Fibroblast of lung (primary cell): ENCODE measurements at regions not wholly inside any gene's neighbourhood (a gene's known extent, or its start where the extent isn't known, plus 50 kb on each side); places are given as distances from the start of the nearest gene placed in this dataset.
"Not testable (repeated sequence)": the region's sequence is repeated elsewhere in the genome, so short reads cannot be mapped to it uniquely, and the experiment has no call there.

Source experiments
- DNase-seq, 2 donors: peaks; one replicate each; pipeline versions ENCODE4 v3.0.0 to v3.0.0-alpha.2; 2010; ENCODE audit warnings: low read depth in 2 of 2
- H2AFZ ChIP-seq: 2 replicates; pipeline ENCODE4 v1.5.1; 2012; ENCODE audit warnings: low read length, control low read depth, inconsistent platforms
- H3K27ac ChIP-seq: 2 replicates; pipeline ENCODE4 v1.5.1; 2011; ENCODE audit warnings: low read length, control low read depth; ENCODE audit not compliant: insufficient read depth
- H3K27me3 ChIP-seq: 2 replicates; pipeline ENCODE4 v1.5.1; 2011; ENCODE audit warnings: mild to moderate bottlenecking, low read length; ENCODE audit not compliant: control insufficient read depth, insufficient read depth
- H3K36me3 ChIP-seq: 2 replicates; pipeline ENCODE4 v1.5.1; 2011; ENCODE audit warnings: low read length; ENCODE audit not compliant: control insufficient read depth, insufficient read depth
- H3K4me1 ChIP-seq: 2 replicates; pipeline ENCODE4 v1.5.1; 2011; ENCODE audit warnings: low read length; ENCODE audit not compliant: control insufficient read depth, insufficient read depth; ENCODE audit errors: extremely low read depth
- H3K4me2 ChIP-seq: 2 replicates; pipeline ENCODE4 v1.5.1; 2011; ENCODE audit warnings: low read length, control low read depth; ENCODE audit not compliant: insufficient read depth; ENCODE audit errors: extremely low read depth
- H3K4me3 ChIP-seq, 4 experiments: fragments of 200-600 bp in 1 of 4; sonication (generic) in 1 of 4; replicated peaks in 1 of 4; 2 replicates each; pipeline ENCODE4 v1.5.1; 2011 to 2016; ENCODE audit warnings: low read length in 4 of 4, low read depth in 3 of 4, mild to moderate bottlenecking in 3 of 4, control low read depth in 2 of 4, inconsistent platforms in 1 of 4, mixed read lengths in 1 of 4; ENCODE audit not compliant: insufficient read depth in 1 of 4; ENCODE audit errors: control extremely low read depth in 1 of 4
- H3K79me2 ChIP-seq: 2 replicates; pipeline ENCODE4 v1.5.1; 2012; ENCODE audit warnings: mild to moderate bottlenecking, low read length, inconsistent platforms; ENCODE audit not compliant: control insufficient read depth, insufficient read depth
- H3K9ac ChIP-seq: 2 replicates; pipeline ENCODE4 v1.5.1; 2011; ENCODE audit warnings: mild to moderate bottlenecking, low read length, control low read depth; ENCODE audit not compliant: insufficient read depth
- H3K9me3 ChIP-seq: 2 replicates; pipeline ENCODE4 v1.5.1; 2012; ENCODE audit warnings: low read depth, low read length; ENCODE audit not compliant: control insufficient read depth, insufficient read depth
- H4K20me1 ChIP-seq: 2 replicates; pipeline ENCODE4 v1.5.1; 2011; ENCODE audit warnings: low read length; ENCODE audit not compliant: control insufficient read depth, insufficient read depth; ENCODE audit errors: extremely low read depth
- CTCF ChIP-seq, 2 donors: IDR thresholded peaks in 1 of 2; conservative IDR thresholded peaks in 1 of 2; 1 replicate in 1 of 2; 2 replicates in 1 of 2; pipeline ENCODE4 v1.5.1; 2011 to 2012; ENCODE audit warnings: low read length in 2 of 2, control low read depth in 1 of 2, inconsistent platforms in 1 of 2, low read depth in 1 of 2, mild to moderate bottlenecking in 1 of 2
- EZH2 ChIP-seq: IDR thresholded peaks from 2 replicates; pipeline ENCODE4 v1.5.1; 2012; ENCODE audit warnings: low read length, control low read depth, mild to moderate bottlenecking; ENCODE audit errors: missing control alignments

GRCh38 chr1:227411066-227411465 is 92.8 kb upstream of the CDC42BPA start:
- Histone ChIP-seq H3K27me3 (no peaks in the 10 kb centered on the region), H3K4me3 (no peak overlapping the region), H3K9ac (no peak overlapping the region), H3K9me3 (no peaks in the 10 kb centered on the region), H3K27ac (no peak overlapping the region), H2AFZ (no peak overlapping the region), H3K4me2 (no peak overlapping the region), H3K4me1 (no peaks in the 10 kb centered on the region), H3K36me3 (no peaks in the 10 kb centered on the region), H3K79me2 (no peaks in the 10 kb centered on the region), H4K20me1 (no peaks in the 10 kb centered on the region)
- TF ChIP-seq EZH2 (no peak), CTCF (conservative IDR thresholded peaks at IDR 0.05 in 1 of 2, IDR thresholded peaks at IDR 0.05 in 1 of 2; ENCODE audit: low read depth in 1 of 2, low read length in 2 of 2) (no peak)
- no peak for DNase-seq

DNA sequence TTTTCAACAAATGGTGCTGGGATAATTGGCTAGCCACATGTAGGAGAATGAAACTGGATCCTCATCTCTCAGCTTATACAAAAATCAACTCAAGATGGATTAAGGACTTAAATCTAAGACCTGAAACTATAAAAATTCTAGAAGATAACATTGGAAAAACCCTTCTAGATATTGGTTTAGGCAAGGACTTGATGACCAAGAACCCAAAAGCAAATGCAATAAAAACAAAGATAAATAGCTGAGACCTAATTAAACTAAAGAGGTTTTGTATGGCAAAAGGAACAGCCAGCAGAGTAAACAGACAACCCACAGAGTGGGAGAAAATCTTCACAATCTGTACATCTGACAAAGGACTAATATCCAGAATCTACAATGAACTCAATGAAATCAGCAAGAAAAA is 88.0 kb upstream of the CDC42BPA start:
- not testable (repeated sequence) for H3K79me2 ChIP-seq, H3K27ac ChIP-seq

GRCh38 chr1:227403535-227403934 is 85.2 kb upstream of the CDC42BPA start:
- Histone ChIP-seq H3K4me1 (no peaks in the 10 kb centered on the region), H3K36me3 (no peaks in the 10 kb centered on the region), H3K9ac (no peak overlapping the region)

More for the DNA sequence above, 88.0 kb upstream of the CDC42BPA start:
- not testable (repeated sequence) for DNase-seq, H3K9me3 ChIP-seq, H3K27me3 ChIP-seq, H3K9ac ChIP-seq, H4K20me1 ChIP-seq, H3K4me3 ChIP-seq, H3K36me3 ChIP-seq, H3K4me1 ChIP-seq, H3K4me2 ChIP-seq, H2AFZ ChIP-seq

More at GRCh38 chr1:227403535-227403934, 85.2 kb upstream of the CDC42BPA start:
- Histone ChIP-seq H4K20me1 (no peaks in the 10 kb centered on the region), H2AFZ (no peak overlapping the region), H3K9me3 (no peaks in the 10 kb centered on the region), H3K79me2 (no peaks in the 10 kb centered on the region), H3K27ac (no peak overlapping the region), H3K4me3 (no peak overlapping the region), H3K27me3 (no peaks in the 10 kb centered on the region), H3K4me2 (no peak overlapping the region)
- DNase-seq, result no peak
- no peak for TF ChIP-seq EZH2
- no peak for TF ChIP-seq CTCF (conservative IDR thresholded peaks at IDR 0.05 in 1 of 2, IDR thresholded peaks at IDR 0.05 in 1 of 2; ENCODE audit: low read depth in 1 of 2, low read length in 2 of 2)
